Stimulated activated naive CD8-positive, alpha-beta T cell treated with anti-CD3 and anti-CD28 coated beads, Interleukin-15, Interleukin-2, amounts not matched to agents 100 ng/mL and 50 ng/mL, for 24 hours (primary cell): ENCODE measurements at regions not wholly inside any gene's neighbourhood (a gene's known extent, or its start where the extent isn't known, plus 50 kb on each side); places are given as distances from the start of the nearest gene placed in this dataset.

ENCODE experiments used
- H3K27ac Mint-ChIP-seq: one replicate; pipeline ENCODE4 v1.8.0; 2021; ENCODE audit warnings: mild to moderate bottlenecking, mixed read lengths
- H3K27me3 Mint-ChIP-seq: one replicate; pipeline ENCODE4 v1.8.0; 2021; ENCODE audit warnings: mixed read lengths
- H3K36me3 Mint-ChIP-seq: one replicate; pipeline ENCODE4 v1.8.0; 2021; ENCODE audit warnings: low read depth, mixed read lengths
- H3K4me1 Mint-ChIP-seq: one replicate; pipeline ENCODE4 v1.8.0; 2021; ENCODE audit warnings: low read depth, mixed read lengths
- H3K4me3 Mint-ChIP-seq: one replicate; pipeline ENCODE4 v1.8.0; 2021; ENCODE audit warnings: mild to moderate bottlenecking, mixed read lengths
- H3K9me3 Mint-ChIP-seq: one replicate; pipeline ENCODE4 v1.8.0; 2021; ENCODE audit warnings: mixed read lengths

- H3K36me3 Mint-ChIP-seq: no peaks in the 10 kb centered on the region
- no peaks in the 10 kb centered on the region for H3K27me3 Mint-ChIP-seq
- no peaks in the 10 kb centered on the region for H3K4me1 Mint-ChIP-seq
- H3K4me3 Mint-ChIP-seq: no peak overlapping the region
- H3K9me3 Mint-ChIP-seq: no peaks in the 10 kb centered on the region
- H3K27ac Mint-ChIP-seq: no peak overlapping the region
These were observed 87.1 kb downstream of the SOX4 start for GRCh38 chr6:21680611-21681010.

- Mint-ChIP-seq H3K27me3 (no peaks in the 10 kb centered on the region), H3K4me1 (no peaks in the 10 kb centered on the region), H3K27ac (no peak overlapping the region), H3K4me3 (no peak overlapping the region), H3K36me3 (no peaks in the 10 kb centered on the region), H3K9me3 (peaks cover 9% of the 10 kb centered on the region)
These were observed 96.9 kb downstream of the SOX4 start for GRCh38 chr6:21690489-21690888.

- H3K27ac Mint-ChIP-seq: no peak overlapping the region
- no peaks in the 10 kb centered on the region for H3K27me3 Mint-ChIP-seq
- H3K36me3 Mint-ChIP-seq: no peaks in the 10 kb centered on the region
- H3K4me3 Mint-ChIP-seq: no peak overlapping the region
- H3K9me3 Mint-ChIP-seq: peaks cover 9% of the 10 kb centered on the region
- no peaks in the 10 kb centered on the region for H3K4me1 Mint-ChIP-seq
These were observed 98.3 kb downstream of the SOX4 start for GRCh38 chr6:21691685-21692346.

- H3K9me3 Mint-ChIP-seq: peaks cover 5% of the 10 kb centered on the region
- no peak overlapping the region for H3K27ac Mint-ChIP-seq
- H3K4me1 Mint-ChIP-seq: no peaks in the 10 kb centered on the region
These were observed 99.2 kb downstream of the SOX4 start for GRCh38 chr6:21692721-21693120.

GRCh38 chr6:21694168-21694567, 100.6 kb downstream of the SOX4 start:
- Mint-ChIP-seq H3K4me1 (no peaks in the 10 kb centered on the region), H3K36me3 (no peaks in the 10 kb centered on the region), H3K27ac (no peak overlapping the region), H3K9me3 (no peaks in the 10 kb centered on the region), H3K4me3 (no peak overlapping the region), H3K27me3 (no peaks in the 10 kb centered on the region)

More at GRCh38 chr6:21692721-21693120, 99.2 kb downstream of the SOX4 start:
- Mint-ChIP-seq H3K4me3 (no peak overlapping the region), H3K27me3 (no peaks in the 10 kb centered on the region), H3K36me3 (no peaks in the 10 kb centered on the region)

GRCh38 chr6:21707524-21708319, 114.2 kb downstream of the SOX4 start:
- Mint-ChIP-seq H3K4me1 (no peaks in the 10 kb centered on the region), H3K4me3 (no peak overlapping the region), H3K9me3 (no peaks in the 10 kb centered on the region), H3K27ac (no peak overlapping the region), H3K27me3 (peaks cover 6% of the 10 kb centered on the region), H3K36me3 (no peaks in the 10 kb centered on the region)

GRCh38 chr6:21708320-21708580, 114.7 kb downstream of the SOX4 start:
- H3K36me3 Mint-ChIP-seq: no peaks in the 10 kb centered on the region
- H3K27ac Mint-ChIP-seq: no peak overlapping the region
- H3K27me3 Mint-ChIP-seq: peaks cover 6% of the 10 kb centered on the region
- no peaks in the 10 kb centered on the region for H3K4me1 Mint-ChIP-seq
- H3K4me3 Mint-ChIP-seq: no peak overlapping the region
- H3K9me3 Mint-ChIP-seq: no peaks in the 10 kb centered on the region

GRCh38 chr6:21710216-21710615, 116.7 kb downstream of the SOX4 start:
- H3K27me3 Mint-ChIP-seq: peaks cover 6% of the 10 kb centered on the region
- no peak overlapping the region for H3K4me3 Mint-ChIP-seq
- no peaks in the 10 kb centered on the region for H3K4me1 Mint-ChIP-seq
- H3K9me3 Mint-ChIP-seq: no peaks in the 10 kb centered on the region
- H3K27ac Mint-ChIP-seq: no peak overlapping the region
- no peaks in the 10 kb centered on the region for H3K36me3 Mint-ChIP-seq

GRCh38 chr6:21710908-21711627, 117.5 kb downstream of the SOX4 start:
- H3K27ac Mint-ChIP-seq: no peak overlapping the region
- H3K36me3 Mint-ChIP-seq: no peaks in the 10 kb centered on the region
- H3K4me3 Mint-ChIP-seq: no peak overlapping the region
- peaks cover 6% of the 10 kb centered on the region for H3K27me3 Mint-ChIP-seq
- H3K9me3 Mint-ChIP-seq: no peaks in the 10 kb centered on the region
- no peaks in the 10 kb centered on the region for H3K4me1 Mint-ChIP-seq

GRCh38 chr6:21712213-21712612, 118.7 kb downstream of the SOX4 start:
- Mint-ChIP-seq H3K4me3 (no peak overlapping the region), H3K36me3 (no peaks in the 10 kb centered on the region), H3K9me3 (no peaks in the 10 kb centered on the region), H3K27ac (no peak overlapping the region), H3K4me1 (no peaks in the 10 kb centered on the region), H3K27me3 (peaks cover 6% of the 10 kb centered on the region)

GRCh38 chr6:21713481-21713880, 119.9 kb downstream of the SOX4 start:
- peaks cover 2% of the 10 kb centered on the region for H3K27me3 Mint-ChIP-seq
- H3K4me3 Mint-ChIP-seq: no peak overlapping the region
- no peak overlapping the region for H3K27ac Mint-ChIP-seq
- no peaks in the 10 kb centered on the region for H3K36me3 Mint-ChIP-seq
- H3K4me1 Mint-ChIP-seq: no peaks in the 10 kb centered on the region
- no peaks in the 10 kb centered on the region for H3K9me3 Mint-ChIP-seq

GRCh38 chr6:21715180-21715579, 121.6 kb downstream of the SOX4 start:
- no peak overlapping the region for H3K4me3 Mint-ChIP-seq

GRCh38 chr6:21722510-21722909, 129.0 kb downstream of the SOX4 start:
- Mint-ChIP-seq H3K4me1 (no peaks in the 10 kb centered on the region), H3K27me3 (no peaks in the 10 kb centered on the region), H3K36me3 (no peaks in the 10 kb centered on the region), H3K27ac (no peak overlapping the region), H3K9me3 (no peaks in the 10 kb centered on the region), H3K4me3 (no peak overlapping the region)

More at GRCh38 chr6:21715180-21715579, 121.6 kb downstream of the SOX4 start:
- no peaks in the 10 kb centered on the region for H3K27me3 Mint-ChIP-seq
- H3K4me1 Mint-ChIP-seq: no peaks in the 10 kb centered on the region
- H3K27ac Mint-ChIP-seq: no peak overlapping the region
- H3K9me3 Mint-ChIP-seq: no peaks in the 10 kb centered on the region
- no peaks in the 10 kb centered on the region for H3K36me3 Mint-ChIP-seq

GRCh38 chr6:21726676-21727075, 133.1 kb downstream of the SOX4 start:
- no peaks in the 10 kb centered on the region for H3K9me3 Mint-ChIP-seq
- H3K4me1 Mint-ChIP-seq: no peaks in the 10 kb centered on the region
- no peak overlapping the region for H3K4me3 Mint-ChIP-seq
- H3K36me3 Mint-ChIP-seq: no peaks in the 10 kb centered on the region
- no peak overlapping the region for H3K27ac Mint-ChIP-seq
- no peaks in the 10 kb centered on the region for H3K27me3 Mint-ChIP-seq

- H3K27me3 Mint-ChIP-seq: no peaks in the 10 kb centered on the region
- no peak overlapping the region for H3K4me3 Mint-ChIP-seq
- H3K36me3 Mint-ChIP-seq: no peaks in the 10 kb centered on the region
- no peaks in the 10 kb centered on the region for H3K4me1 Mint-ChIP-seq
- H3K9me3 Mint-ChIP-seq: no peaks in the 10 kb centered on the region
- no peak overlapping the region for H3K27ac Mint-ChIP-seq
These were observed 134.6 kb downstream of the SOX4 start for GRCh38 chr6:21728141-21728540.
